DMS153 treated with DMSO at 0.1 percent for 48 hours (cell line): ENCODE measurements at regions not wholly inside any gene's neighbourhood (a gene's known extent, or its start where the extent isn't known, plus 50 kb on each side); places are given as distances from the start of the nearest gene placed in this dataset.

Experiments used
- DNase-seq: peaks from one replicate; lab custom pipeline; 2025; ENCODE audit not compliant: unreplicated experiment; lab: John Stamatoyannopoulos, UW

GRCh38 chr22:46090036-46090591 lies 60.2 kb upstream of the PPARA start:
- no peak for DNase-seq

DNA sequence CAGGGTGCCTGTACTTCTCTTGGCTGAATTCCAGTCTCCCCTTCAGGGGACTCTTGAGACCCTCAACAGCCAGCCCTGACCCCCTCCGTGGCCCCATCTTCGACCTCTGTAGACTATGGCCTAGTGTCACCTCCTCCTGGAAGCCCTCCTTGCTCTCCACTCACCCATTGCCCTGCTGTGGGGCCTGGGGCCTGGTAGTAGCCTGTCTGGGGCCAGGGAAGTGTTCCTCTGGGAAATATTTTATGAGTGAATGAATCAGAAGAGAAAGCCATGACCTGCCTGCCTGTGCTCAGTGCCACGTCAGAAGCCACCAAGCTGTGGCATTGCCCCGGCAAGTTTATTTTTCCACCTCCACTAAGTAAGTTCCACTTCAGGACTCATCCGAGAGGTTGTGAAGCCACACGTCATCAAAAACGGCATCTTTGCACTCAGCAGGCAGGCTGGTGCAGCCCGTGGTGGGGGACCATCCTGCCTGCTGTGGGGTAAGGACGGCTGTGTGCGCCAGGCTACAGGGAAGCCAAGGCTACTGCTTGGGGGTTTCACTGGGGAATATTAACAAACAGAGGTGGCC lies 59.6 kb upstream of the PPARA start:
- DNase-seq, result no peak

GRCh38 chr22:46091277-46091977 lies 58.9 kb upstream of the PPARA start:
- DNase-seq, result no peak

- no peak for DNase-seq
These were observed 58.3 kb upstream of the PPARA start for GRCh38 chr22:46092011-46092410.

- DNase-seq, result no peak
These were observed 57.5 kb upstream of the PPARA start for GRCh38 chr22:46092670-46093410.

GRCh38 chr22:46093796-46094195 lies 56.5 kb upstream of the PPARA start:
- DNase-seq, result no peak

GRCh38 chr22:46094676-46095075 lies 55.6 kb upstream of the PPARA start:
- DNase-seq, result no peak

GRCh38 chr22:46096051-46096450 lies 54.3 kb upstream of the PPARA start:
- DNase-seq, result no peak

DNA sequence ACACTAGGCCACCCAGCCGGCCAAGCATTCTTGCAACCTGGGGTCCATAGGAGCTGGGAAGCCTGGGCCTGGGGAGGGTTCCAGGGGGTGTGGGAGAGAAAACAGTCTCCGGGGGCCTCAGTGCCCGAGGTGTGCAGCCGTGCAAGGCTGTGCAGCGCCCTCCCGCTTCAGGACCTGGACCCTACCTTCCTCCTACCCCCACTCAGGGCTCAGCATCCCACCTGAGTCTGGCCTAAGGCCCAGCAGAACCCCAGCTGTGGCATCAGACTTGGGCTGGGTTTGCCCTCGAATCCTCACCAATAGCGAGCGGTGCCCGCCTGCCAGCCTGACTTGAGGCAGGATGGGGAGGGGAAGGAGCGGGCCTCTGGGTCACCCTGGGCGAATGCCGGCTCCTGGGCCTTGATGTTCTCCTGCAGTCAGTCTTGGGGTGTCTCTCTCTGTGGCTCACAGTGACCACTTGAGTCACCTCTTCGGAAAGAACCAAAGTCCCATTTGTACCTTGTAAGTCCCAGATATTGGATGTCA lies 53.6 kb upstream of the PPARA start:
- no peak for DNase-seq

GRCh38 chr22:46097268-46097900 lies 52.9 kb upstream of the PPARA start:
- DNase-seq, result no peak

GRCh38 chr22:46098525-46099475 lies 51.5 kb upstream of the PPARA start:
- DNase-seq, result no peak

DNA sequence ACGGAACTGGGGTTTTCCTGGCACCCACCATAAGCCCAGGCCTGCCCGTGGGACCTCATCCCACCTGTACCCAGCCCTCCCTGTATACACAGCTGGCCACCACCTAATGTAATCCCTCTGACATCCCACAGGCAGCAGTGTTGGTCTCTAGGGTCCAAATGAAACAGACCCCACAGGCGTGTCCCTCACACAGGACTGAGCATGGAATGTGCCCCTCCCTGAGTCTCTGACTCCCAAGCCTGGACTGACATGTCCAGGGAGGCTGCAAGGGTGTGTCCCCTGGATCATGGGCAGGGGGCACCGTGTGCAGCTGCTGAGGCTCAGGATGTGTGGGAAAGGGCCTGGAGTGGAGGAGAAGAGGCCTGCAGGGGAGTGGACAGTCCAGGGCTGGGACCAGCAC lies 50.6 kb upstream of the PPARA start:
- no peak for DNase-seq

DNA sequence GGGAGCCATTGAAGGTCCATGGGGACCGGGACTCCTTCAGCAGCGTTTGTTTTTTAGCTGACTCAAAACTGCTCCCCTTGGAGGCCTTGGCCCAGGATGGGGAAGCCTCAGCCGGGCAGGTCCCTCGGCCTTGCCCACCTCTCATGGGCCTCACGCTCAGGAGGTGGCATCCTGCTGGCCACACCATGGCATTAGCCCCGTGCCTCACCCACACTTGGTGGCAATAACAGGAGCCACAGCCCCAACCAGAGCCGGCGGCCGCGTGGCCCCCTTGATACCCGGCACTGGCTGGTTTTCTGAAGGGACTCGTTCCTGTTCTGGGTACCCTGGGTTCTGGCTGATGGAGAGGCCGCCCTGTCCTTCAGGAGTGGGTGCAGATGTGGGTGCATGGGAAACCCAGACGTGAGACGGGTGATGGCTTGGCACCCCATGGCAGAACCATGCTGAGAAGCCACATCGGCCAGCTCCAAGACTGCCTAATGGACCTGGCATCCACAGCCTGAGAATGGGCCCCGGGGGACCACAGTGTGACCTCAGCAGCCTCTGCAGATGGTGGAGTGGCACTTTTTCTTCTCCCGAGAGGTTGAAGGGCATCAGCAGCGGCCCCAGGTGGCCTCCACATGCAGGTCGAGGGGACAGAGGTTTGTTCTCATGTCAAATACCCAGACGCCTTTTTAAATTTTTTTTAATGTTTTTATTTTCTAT lies 49.8 kb upstream of the PPARA start:
- DNase-seq, result no peak
